Fibroblast of skin of left biceps (primary cell): ENCODE measurements at regions not wholly inside any gene's neighbourhood (a gene's known extent, or its start where the extent isn't known, plus 50 kb on each side); places are given as distances from the start of the nearest gene placed in this dataset.
"Not testable (repeated sequence)": the region's sequence is repeated elsewhere in the genome, so short reads cannot be mapped to it uniquely, and the experiment has no call there.

Source experiments
- DNase-seq, 2 experiments: peaks; one replicate each; pipeline ENCODE4 v3.0.0-alpha.2; 2013; ENCODE audit warnings: low read depth in 2 of 2

GRCh38 chr18:73549236-73549635, 598.4 kb downstream of the FBXO15 start:
- no peak for DNase-seq

- DNase-seq: no peak
Measured at GRCh38 chr18:73545472-73545871, 602.2 kb downstream of the FBXO15 start.

GRCh38 chr18:73544617-73545016, 603.0 kb downstream of the FBXO15 start:
- no peak for DNase-seq

GRCh38 chr18:73544032-73544431, 603.6 kb downstream of the FBXO15 start:
- no peak for DNase-seq

GRCh38 chr18:73535990-73536389, 611.6 kb downstream of the FBXO15 start:
- no peak for DNase-seq

GRCh38 chr18:73535189-73535588, 612.4 kb downstream of the FBXO15 start:
- no peak for DNase-seq

- DNase-seq: no peak
Measured at GRCh38 chr18:73531601-73532000, 616.0 kb downstream of the FBXO15 start.

- DNase-seq: no peak
Measured at GRCh38 chr18:73528066-73528465, 619.6 kb downstream of the FBXO15 start.

- DNase-seq: no peak
Measured at GRCh38 chr18:73520229-73520628, 627.4 kb downstream of the FBXO15 start.

- not testable (repeated sequence) for DNase-seq
Measured at GRCh38 chr18:73516056-73516455, 631.6 kb downstream of the FBXO15 start.

- no peak for DNase-seq
Measured at GRCh38 chr18:73514449-73514848, 633.2 kb downstream of the FBXO15 start.

GRCh38 chr18:73511771-73512503, 635.7 kb downstream of the FBXO15 start:
- peak in 1 of 2 experiments; percentile 6 for DNase-seq

GRCh38 chr18:73509460-73509859, 638.2 kb downstream of the FBXO15 start:
- DNase-seq: peak; percentile 34 to 45

- DNase-seq: no peak
Measured at GRCh38 chr18:73503326-73503725, 635.5 kb upstream of the NETO1 start.

- peak; percentile 61 to 62 for DNase-seq
Measured at GRCh38 chr18:73487966-73488365, 620.2 kb upstream of the NETO1 start.

GRCh38 chr18:73485166-73485565, 617.4 kb upstream of the NETO1 start:
- no peak for DNase-seq

- no peak for DNase-seq
Measured at GRCh38 chr18:73482901-73483300, 615.1 kb upstream of the NETO1 start.

GRCh38 chr18:73479477-73479876, 611.7 kb upstream of the NETO1 start:
- peak; percentile 33 to 41 for DNase-seq

- no peak for DNase-seq
Measured at GRCh38 chr18:73478191-73478590, 610.4 kb upstream of the NETO1 start.

GRCh38 chr18:73476031-73476430, 608.2 kb upstream of the NETO1 start:
- no peak for DNase-seq

- peak; percentile 33 to 34 for DNase-seq
Measured at GRCh38 chr18:73462092-73462491, 594.3 kb upstream of the NETO1 start.

GRCh38 chr18:73461780-73462059, 593.9 kb upstream of the NETO1 start:
- no peak for DNase-seq

GRCh38 chr18:73461038-73461779, 593.4 kb upstream of the NETO1 start:
- no peak for DNase-seq
